ENCODE measurements at regions not wholly inside any gene's neighbourhood (a gene's known extent, or its start where the extent isn't known, plus 50 kb on each side); places are given as distances from the start of the nearest gene placed in this dataset.

- TF ChIP-seq ZFX (CRISPR knock-in tag; IDR thresholded peaks at IDR 0.05), result no peak
- TF ChIP-seq PTBP1 (IDR thresholded peaks at IDR 0.05; ENCODE audit: low read depth, low read length), result no peak
- no peak for TF ChIP-seq BMI1 (IDR thresholded peaks at IDR 0.05; ENCODE audit: low read length)
- TF ChIP-seq HDAC8 (tag; IDR thresholded peaks at IDR 0.05), result no peak
- TF ChIP-seq MYNN (IDR thresholded peaks at IDR 0.05), result peak; percentile 49; the same call in 1 of the 2 replicates
- no peak for TF ChIP-seq MYNN (CRISPR knock-in tag; IDR thresholded peaks at IDR 0.05)
- peak; percentile 88 for TF ChIP-seq NR2C2 (CRISPR knock-in tag; IDR thresholded peaks at IDR 0.05)
- TF ChIP-seq NR2C2 (tag; IDR thresholded peaks at IDR 0.05), result peak; percentile 98
- TF ChIP-seq RREB1 (CRISPR knock-in tag; IDR thresholded peaks at IDR 0.05), result no peak
- TF ChIP-seq SIN3A (IDR thresholded peaks at IDR 0.05; ENCODE audit: borderline replicate concordance in 2 of 2, control insufficient read depth in 1 of 2, low read depth in 2 of 2, low read length in 2 of 2), result no peak
- TF ChIP-seq NONO (IDR thresholded peaks at IDR 0.05; ENCODE audit: low read depth in 2 of 2, low read length in 1 of 2), result no peak
- TF ChIP-seq FOXP4 (CRISPR knock-in tag; IDR thresholded peaks at IDR 0.05; ENCODE audit: borderline replicate concordance), result no peak
- TF ChIP-seq ZBTB43 (CRISPR knock-in tag; IDR thresholded peaks at IDR 0.05), result no peak
- no peak for TF ChIP-seq CTCFL (IDR thresholded peaks at IDR 0.05; ENCODE audit: borderline replicate concordance, insufficient read depth, low read depth, low read length, poor library complexity, severe bottlenecking)
- no peak for TF ChIP-seq SMAD2 (IDR thresholded peaks at IDR 0.05; ENCODE audit: low read depth, low read length)
Observed at GRCh38 chr3:152595975-152596821, 238.7 kb upstream of the P2RY1 start (continued).

Measured in K562 (cell line).